ENCODE measurements at regions not wholly inside any gene's neighbourhood (a gene's known extent, or its start where the extent isn't known, plus 50 kb on each side); places are given as distances from the start of the nearest gene placed in this dataset.
"Not testable (repeated sequence)": the region's sequence is repeated elsewhere in the genome, so short reads cannot be mapped to it uniquely, and the experiment has no call there.

DNA sequence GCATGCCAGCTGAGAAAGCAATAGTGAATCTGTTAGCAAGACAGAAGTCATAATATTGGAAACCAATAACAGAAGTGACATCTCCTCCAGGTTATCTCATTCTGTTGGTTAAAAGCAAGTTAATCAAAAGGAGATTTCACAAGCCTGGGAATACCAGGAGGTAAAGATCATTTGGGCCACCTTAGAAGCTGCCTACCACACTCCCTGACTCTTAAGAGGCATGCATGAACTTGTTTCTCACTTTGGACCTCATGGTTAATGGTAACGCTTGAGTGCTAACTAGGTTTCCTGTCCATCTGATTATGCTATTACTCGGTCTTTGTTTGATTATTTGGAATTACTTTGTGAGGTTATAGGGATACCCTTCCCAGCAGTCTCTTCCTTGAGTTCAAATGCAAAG, 650.8 kb upstream of the SGO1 start:
- DNase-seq (ENCODE audit: low read depth in 2 of 2): no peak

- DNase-seq (ENCODE audit: low read depth in 2 of 2): no peak
Measured at GRCh38 chr3:20832963-20833362, 647.0 kb upstream of the SGO1 start.

- DNase-seq (ENCODE audit: low read depth in 2 of 2): no peak
Measured at GRCh38 chr3:20822251-20822650, 636.2 kb upstream of the SGO1 start.

DNA sequence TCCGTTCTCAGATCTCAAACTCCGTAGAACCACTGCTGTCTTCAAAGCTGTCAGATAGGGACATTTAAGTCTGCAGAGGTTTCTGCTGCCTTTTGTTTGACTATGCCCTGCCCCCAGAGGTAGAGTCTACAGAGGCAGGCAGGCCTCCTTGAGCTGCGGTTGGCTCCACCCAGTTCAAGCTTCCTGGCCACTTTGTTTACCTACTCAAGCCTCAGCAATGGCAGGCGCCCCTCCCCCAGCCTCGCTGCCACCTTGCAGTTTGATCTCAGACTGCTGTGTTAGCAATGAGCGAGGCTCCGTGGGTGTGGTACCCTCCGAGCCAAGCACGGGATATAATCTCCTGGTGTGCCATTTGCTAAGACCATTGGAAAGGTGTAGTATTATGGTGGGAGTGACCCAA, 634.9 kb upstream of the SGO1 start:
- DNase-seq (ENCODE audit: low read depth in 2 of 2): not testable (repeated sequence)

GRCh38 chr3:20811631-20812030, 625.6 kb upstream of the SGO1 start:
- DNase-seq (ENCODE audit: low read depth in 2 of 2): peak; percentile 10 to 22

GRCh38 chr3:20811006-20811405, 625.0 kb upstream of the SGO1 start:
- DNase-seq (ENCODE audit: low read depth in 2 of 2): no peak

DNA sequence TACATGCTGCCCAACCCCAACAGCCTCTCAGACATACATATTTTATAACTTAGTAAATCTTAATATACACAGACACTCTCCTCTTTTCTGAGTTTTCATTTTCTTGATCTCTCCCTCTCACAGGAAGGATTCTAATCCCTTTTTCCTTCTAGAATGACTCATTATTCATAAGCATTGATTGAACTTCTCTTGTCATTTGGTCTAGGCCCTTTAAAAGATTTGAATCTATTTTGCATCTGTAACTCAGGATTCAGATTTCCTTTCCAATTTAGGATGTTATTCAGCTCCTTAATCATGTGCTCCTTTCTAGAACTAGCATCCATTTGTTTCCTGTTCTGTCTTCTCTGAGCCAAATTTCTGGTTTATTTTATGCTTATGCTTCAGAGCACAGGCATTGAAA, 624.5 kb upstream of the SGO1 start:
- DNase-seq (ENCODE audit: low read depth in 2 of 2): no peak

DNA sequence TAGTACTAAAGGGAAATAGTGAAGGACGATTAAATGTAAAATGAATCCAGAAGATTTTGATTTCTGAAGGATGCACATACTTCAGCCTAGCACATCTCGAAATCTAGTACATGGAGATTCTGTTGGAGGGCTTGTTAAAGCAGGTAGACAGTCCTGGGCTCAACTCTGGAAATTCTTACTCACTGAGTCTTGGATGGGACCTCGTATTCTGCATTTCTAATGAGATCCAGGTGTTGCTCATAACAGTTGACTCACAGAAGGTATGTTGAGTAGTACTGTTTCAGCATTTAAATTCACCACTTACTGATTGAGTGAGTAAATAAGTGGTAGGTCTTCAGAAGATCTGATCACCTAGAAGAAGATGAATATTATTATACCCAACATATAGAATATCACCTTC, 623.4 kb upstream of the SGO1 start:
- no peak for DNase-seq (ENCODE audit: low read depth in 2 of 2)

DNA sequence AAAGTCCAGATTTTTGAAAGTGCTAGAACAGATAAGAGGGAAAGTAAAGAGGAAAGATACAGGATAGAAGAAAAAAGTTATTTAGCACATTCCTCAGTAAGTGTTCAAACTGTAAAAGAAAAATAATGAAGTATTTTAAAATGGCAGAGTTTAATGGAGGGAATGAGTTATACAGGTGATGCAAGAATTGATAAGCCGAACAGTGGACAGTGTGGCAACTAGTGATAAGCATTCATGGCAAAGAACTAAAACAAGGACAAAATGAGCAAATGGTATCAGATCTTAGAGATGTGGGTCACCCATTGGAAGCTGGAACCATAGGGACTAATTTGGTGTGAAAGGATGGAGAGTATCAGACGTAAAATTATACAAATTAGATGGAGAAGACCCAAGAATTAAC, 622.9 kb upstream of the SGO1 start:
- DNase-seq (ENCODE audit: low read depth in 2 of 2): no peak

DNA sequence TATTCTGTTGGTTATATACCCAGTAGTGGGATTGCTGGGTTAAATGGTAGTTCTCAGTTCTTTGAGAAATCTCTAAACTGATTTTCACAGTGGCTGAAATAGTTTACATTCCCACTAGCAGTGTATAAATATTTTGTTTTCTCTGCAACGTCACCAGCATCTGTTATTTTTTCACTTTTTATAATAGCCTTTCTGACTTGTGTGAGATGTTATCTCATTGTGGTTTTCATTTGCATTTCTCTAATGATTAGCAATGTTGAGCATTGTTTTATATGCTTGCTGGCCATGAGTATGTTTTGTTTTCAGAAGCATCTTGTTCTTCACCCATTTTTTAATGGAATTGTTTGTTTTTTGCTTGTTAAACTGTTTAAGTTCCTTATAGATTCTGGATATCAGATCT, 612.7 kb upstream of the SGO1 start:
- no peak for DNase-seq (ENCODE audit: low read depth in 2 of 2)

DNA sequence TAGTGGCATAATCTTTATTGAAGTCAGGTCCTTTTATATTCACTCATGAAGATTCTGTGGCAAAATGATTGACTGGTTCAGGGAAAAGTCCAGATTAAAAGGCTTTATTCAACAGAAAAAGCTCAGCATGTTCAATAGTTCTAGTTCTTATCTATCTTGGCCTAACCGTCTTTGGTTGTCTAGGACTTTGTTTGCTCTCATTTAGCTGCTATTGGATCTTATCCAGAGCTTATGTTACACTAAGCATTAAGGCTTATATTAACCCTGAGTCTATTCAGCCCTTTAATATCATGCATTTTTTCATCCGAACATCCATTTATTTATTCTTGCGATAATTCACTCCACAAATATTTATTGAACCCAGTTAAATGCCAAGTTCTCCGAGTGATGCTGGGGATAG, 601.0 kb upstream of the SGO1 start:
- no peak for DNase-seq (ENCODE audit: low read depth in 2 of 2)

GRCh38 chr3:20776692-20777091, 590.7 kb upstream of the SGO1 start:
- DNase-seq (ENCODE audit: low read depth in 2 of 2): no peak

DNA sequence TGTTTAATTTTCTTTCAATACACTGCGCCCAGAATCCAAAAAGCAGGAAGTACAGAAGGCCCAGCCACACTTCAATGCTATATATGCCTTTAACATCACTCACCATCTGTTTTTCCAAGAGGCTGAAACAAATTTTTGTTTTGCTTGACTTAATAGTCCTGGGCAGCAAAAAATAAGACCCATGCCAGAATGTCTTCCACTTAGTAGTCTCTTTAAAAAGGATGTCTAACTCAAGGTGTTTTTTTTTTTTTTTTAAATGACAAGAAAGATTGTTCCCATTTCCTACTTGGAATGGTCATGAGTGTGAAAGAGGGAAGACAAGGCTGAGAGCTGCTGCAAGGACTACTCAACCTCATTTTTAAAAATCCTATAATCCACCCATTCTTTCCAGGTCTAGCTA, 590.3 kb upstream of the SGO1 start:
- DNase-seq (ENCODE audit: low read depth in 2 of 2): no peak

DNA sequence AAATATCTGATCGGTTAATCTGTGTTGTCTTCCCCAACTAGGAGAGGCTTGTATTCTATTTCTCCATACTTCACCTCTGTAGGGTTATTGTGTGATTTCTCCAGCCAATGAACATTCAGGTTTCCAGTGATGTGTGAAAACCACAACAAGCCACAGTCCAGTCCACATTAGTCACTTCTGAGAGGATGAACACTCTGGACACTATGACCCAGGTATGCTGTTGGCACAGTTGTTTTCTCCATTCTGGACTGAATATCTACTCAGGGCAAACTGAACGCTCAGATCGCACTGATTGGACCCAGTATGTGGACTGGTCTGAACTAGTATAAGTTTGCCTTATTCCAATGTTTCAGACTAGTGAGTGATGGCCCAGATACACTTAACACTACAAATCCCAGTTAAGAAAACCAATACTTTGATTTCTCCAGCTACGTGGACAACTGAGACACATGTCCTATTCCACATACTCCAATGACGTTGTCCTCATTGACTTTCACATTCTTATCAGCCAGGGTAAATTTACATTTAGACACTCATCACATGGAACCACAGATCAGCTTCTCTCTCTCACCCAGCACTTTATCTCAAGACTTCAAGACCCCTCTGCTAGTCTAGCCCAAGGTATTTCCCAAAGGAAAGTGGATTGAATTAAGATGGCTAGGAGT, 587.4 kb upstream of the SGO1 start:
- DNase-seq (ENCODE audit: low read depth in 2 of 2): no peak

- DNase-seq (ENCODE audit: low read depth in 2 of 2): no peak
Measured at GRCh38 chr3:20772869-20773268, 586.9 kb upstream of the SGO1 start.

DNA sequence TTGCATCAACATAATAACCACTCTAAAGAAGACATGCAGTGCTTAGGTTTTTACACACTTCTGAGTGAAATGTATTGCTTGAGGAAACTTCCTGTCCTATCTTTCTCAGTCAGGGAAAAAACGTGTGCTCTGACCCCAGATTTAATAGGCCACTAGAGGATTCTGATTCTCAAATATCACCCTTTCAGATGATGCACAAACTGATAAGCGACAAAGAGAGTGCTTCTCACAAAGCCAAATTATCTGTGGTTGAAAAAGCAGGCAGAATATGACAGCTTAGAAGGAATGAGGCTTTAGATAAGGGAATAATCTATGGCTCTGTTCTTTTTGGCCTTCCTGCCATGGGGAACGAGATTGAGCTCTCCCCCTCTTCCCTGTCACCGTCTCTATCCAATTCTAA, 583.4 kb upstream of the SGO1 start:
- no peak for DNase-seq (ENCODE audit: low read depth in 2 of 2)

DNA sequence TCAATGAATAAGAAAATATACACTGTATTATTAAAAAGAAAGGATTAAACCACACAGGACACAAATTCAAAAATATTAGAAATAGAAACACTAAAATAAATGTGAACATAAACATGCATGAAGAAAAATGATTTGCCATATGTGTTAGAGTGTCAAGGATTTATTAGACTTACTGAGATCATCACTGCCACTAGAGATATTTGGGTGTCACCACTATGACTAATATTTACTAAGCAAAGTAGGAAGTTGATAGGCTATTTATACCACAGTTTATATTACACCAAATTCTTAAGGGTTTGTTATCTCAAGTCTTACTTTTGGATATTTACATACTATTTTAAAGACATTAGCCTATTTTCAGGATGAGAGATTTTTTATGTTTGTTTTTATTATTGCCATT, 575.0 kb upstream of the SGO1 start:
- DNase-seq (ENCODE audit: low read depth in 2 of 2): no peak

DNA sequence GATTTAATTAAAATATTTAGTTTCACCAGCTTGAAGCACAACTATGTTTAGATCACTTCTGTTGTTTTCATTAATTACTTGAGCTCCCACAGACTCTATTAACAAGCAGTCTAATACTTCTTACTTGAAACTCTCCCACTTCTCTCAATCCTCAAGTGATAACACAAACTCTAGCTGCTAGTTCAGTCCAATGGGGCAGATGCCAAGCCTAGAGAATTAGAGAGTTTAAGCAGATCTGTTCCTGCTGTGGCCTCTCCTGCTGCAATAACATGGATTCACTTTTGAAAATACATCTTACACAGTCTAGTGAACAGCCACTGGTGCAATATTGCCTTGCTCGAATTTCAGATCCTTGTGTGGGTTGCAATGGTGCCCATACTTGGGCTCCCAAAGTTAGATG, 566.4 kb upstream of the SGO1 start:
- DNase-seq (ENCODE audit: low read depth in 2 of 2): no peak

GRCh38 chr3:20751296-20751695, 565.3 kb upstream of the SGO1 start:
- DNase-seq (ENCODE audit: low read depth in 2 of 2): no peak

DNA sequence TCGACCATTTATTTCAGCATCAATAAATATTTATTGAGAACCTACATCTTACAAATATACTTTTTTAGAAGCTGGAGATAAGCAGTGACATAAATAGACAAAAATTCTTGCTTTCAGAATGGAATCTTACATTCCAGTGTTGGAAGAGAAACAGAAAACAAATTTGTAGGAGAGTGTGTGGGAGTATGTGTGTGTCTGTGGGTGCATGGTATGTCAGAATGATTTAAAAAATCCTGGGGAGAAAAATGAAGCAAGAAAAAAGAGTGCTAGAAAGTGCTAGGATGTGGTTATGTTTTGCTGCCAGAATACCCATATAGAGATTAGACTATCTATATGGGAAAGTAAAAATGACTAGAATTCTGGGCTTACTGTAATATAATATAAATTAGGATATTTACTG, 561.7 kb upstream of the SGO1 start:
- peak; percentile 37 to 38 for DNase-seq (ENCODE audit: low read depth in 2 of 2)

DNA sequence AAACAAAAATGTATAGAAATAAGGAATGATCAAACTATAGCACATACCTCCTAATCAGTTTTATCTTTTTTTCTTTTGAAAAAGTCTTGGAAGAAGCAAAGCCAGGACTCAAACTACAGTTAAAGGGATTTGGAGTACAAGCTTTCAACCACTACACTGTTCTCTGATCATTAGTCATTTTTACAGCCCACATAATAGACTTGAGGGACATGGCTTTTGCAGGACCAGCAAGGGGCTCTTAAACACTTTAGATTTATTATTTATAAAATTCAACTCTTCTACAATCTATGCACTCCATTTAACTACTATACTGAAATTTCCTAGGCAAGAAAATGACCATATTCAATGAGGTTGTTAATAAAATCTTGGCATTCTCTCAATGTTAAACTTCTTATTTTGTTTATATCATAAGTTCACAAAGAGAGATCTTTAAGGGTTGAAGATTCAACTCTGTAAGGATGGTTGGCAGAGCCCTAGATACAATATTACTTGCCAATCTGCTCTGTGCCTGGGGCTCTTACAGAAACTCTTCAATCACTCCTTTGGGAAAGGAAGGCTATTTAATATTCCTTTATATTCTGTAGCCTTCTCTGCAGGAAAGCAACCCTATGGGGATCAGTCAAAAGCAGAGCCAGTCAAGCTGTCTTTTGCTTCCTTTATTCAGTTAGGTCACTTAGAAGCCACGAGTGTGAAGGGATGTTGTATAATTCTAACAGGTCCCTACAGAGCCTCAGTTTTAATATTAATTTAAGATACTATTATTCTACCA, 557.7 kb upstream of the SGO1 start:
- no peak for DNase-seq (ENCODE audit: low read depth in 2 of 2)

GRCh38 chr3:20742903-20743552, 557.0 kb upstream of the SGO1 start:
- DNase-seq (ENCODE audit: low read depth in 2 of 2): no peak

DNA sequence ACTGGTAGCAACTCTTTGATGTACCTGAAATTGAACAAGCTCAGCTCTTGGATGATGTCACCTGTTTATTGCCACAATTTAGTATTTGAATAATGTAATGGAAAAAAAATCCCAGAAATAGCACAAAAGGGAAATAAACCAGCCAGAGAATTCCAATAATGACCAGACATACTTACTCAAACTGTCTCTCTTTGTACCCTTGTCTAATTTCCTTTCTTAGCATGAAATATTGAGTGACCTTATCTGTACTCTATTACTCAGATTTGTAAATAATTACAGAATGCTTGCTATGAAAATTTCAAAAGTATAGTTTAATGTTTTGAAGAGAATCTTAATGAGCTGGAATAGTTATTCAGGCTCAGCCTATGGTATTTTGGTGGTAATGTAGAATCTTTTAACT, 555.4 kb upstream of the SGO1 start:
- DNase-seq (ENCODE audit: low read depth in 2 of 2): no peak
